Suppressor macrophage treated with lipopolysaccharide for 4 hours (primary cell): ENCODE measurements at regions not wholly inside any gene's neighbourhood (a gene's known extent, or its start where the extent isn't known, plus 50 kb on each side); places are given as distances from the start of the nearest gene placed in this dataset.

ENCODE experiments used
- DNase-seq: peaks from one replicate; pipeline ENCODE4 v3.0.0-alpha.2; 2020

DNA sequence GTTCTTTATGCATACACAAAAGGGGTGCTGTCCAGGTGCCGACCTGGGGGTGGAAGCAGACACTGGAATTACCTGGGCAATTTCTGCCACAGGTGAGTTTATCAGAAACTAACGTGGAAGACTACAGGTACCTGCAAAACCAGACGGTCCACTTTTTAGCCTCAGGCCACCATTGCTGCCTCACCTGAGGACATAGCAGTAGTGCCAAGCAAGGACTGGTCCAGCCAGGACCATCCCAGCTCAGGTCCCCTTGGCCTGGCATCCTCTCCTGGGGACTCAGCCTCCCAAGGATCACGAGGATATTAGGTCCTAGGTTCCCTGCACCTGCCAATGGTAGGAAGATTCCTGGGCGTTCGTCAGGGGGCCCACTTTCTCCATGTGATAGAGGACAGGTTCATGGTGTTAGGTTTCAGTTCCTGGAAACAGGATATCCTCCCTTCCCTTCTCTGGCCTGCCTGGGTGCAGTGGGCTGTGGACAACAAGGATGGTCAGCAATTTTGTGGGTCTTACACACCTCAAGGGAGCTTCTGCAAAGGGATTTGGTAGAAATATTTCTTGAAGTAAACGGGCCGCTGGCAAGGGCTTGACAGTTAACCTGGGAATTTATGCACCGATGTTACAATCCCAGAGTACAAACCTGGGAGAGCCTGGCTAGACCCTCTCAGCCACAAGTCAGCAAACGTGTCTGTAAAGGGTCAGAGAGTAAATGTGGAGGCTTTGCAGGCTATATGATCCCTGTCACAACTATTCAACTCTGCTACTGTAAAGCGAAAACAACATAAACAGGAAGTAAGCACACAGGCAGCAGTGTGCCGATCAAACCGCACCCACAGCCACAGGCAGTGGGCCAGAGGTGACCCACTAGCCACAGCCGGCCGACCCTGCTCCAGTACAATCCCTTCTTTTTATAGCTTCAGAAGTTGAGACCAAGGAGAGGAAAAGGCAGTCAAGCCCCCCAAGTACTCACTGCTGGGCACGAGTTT is 71.4 kb upstream of the RAB4A start:
- peak; percentile 70 for DNase-seq

DNA sequence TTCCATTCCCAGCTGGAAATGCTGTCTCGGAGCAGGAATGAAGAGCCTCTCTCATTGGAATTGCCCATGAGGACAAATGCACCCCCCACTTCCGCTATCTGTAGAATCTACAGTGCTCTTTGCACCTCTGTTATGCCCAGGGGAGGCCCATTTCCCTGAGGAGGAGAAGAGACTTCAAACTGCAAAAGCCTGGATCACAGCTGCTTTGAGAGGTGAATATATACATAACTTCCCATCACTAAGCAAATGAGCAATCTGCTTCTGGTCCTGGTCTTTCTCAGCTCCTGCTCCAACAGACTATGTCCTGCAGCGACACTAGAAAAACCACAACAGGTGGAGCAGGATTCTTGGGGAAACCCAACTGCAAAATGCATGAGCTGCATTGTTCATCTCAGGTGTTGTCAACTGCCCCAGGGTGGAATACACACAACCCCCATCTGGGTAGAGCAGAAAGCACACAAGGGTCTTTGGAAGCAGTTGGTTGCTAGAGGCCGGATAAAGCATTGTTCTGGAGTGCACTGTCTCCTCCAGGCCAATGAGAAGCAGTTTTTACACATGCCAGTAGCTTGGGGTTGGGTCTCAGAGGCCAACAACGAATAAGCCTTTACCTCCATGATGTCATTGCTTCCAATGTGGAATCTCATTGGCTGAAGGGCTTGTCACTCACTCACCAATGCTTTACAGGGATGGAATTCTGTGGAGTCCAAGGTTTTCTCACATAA is 67.7 kb upstream of the RAB4A start:
- DNase-seq, result peak; percentile 44

DNA sequence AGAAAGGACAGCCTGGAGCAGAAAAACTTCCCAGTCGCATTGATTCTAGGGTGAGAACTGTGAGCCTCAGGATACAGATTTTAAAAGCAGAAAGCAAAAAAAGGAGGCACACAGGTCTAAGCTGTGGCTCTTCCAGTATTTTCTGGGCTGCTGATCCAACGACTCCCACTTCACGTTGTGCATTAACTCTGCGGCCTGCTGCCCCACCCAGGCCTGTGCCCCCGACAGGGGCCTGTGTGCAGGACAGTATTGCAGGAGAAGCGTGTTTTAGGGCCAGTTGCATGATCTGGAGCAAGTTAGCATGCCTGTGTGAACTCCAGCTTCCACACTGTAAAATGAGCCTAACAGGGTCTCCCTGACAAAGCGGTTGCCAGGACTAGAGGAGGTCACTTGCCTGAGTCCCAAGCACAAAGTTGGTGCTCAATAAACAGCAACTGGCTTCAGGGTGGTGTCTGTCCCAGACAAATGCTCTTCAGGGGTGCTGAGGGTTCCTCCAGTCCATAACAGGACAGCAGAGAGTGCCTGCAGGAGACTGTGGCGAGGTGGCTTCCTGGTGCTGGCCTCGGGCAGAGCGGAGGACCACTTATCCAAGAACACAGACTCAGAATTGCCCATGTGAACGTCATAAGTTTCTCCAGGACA is 66.8 kb upstream of the RAB4A start:
- no peak for DNase-seq

DNA sequence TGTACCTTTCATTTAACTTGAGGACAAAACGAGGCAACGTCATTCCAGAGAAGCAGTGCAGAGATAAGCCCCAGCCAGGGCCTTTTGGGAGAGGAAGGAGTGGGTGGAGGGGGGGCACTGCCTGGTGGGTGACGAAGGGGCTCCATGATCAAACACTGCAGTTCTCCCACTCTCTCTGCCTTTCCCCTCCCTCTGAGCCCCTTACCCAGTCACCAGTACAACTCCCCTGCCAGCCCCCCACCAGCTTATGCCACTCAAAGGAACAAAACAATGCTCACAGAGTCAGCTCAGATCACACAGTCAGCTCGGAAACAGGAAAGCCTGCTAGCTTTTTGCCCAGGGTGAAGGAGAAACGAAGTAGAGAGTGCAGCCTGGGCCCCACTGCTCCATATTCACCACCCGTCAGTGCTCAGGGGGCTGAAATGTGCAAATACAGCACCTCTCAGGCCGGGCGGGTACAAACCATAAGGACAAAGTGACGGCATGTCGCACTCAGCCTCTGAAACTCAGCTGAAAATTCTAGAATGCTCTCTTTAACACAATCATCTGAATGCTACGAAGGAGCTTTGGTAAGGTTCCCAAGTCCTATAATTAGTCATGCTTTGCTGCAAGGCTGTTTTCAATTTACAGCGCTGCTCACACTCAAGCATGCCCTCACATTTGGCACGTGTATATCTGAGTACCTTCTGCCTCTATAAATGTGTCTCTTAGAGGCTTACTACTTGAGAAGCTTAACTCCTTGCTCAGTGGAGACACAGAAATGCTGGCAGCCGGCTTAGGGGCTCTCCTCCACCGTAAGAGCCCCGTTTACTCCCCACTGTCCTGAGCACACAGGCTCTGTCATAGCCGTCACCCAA is 65.8 kb upstream of the RAB4A start:
- DNase-seq, result no peak

DNA sequence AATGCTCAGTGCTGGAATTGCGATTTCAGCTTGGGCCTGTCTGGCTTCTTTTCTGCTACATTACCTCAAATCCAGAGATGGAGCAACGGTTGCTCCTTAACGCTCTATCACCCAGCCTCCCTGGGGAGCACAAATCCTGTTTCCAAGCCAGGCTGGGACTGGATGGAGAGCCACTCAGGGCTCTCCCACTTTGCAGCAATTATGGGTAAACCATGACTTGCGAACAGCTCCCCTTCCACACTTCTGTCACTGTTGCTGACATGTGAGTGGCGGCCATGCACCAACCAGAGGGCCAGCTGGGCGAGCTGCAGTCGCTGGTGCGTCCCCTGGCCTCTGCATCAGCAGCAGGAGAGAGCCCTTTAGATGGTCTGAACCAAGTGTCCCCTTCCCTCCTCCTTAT is 65.1 kb upstream of the RAB4A start:
- no peak for DNase-seq

DNA sequence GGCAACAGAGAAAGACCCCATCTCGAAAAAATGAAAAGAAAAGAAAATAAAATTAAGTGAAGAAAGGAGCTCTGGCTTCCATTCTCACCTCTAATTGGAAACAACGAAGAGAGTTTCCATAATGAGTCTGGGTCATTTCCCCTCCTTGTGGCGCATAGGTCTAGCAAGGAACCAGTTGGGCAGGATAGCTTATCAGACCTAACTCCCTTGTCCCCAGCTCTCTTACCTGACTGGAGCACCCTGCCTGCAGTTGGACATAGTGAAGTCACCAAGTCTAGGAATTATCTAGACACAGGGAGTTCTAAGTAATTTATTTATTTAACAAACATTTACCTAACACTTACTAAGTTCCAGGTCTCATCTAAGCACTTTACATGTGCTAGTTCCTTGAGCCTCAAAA is 63.0 kb upstream of the RAB4A start:
- no peak for DNase-seq

DNA sequence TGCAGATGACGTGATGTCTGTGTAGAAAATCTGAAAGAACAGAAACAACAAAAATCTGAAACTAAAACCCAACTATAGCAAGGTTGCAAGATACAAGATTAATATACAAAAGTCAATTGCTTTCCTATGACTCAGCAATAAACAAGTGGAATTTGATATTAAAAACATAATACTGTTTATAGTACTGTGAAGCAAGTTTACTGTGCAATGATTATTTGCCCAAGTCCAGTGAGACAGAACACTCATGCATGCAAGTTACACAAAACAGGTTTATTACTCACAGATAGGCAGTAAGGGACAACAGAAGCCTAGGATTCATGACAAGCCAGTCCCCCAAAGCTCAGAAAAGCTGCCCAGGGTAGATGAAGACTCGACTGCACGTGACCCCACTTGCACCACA is 62.4 kb upstream of the RAB4A start:
- no peak for DNase-seq

DNA sequence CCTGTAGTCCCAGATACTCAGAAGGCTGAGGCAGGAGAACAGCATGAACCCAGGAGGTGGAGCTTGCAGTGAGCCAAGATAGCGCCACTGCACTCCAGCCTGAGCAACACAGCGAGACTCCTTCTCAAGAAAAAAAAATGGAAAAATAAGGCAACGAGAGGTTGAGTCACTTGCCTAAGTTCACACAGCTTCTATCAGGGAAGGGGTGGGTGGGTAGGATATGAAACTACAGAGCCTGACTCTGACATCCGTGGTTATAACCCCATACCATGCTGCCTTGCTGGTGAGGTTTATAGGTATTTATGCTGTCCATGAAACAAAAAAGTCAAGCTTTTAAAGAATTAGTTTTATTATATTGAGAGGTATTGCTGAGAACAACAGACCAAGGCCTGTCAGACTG is 61.5 kb upstream of the RAB4A start:
- DNase-seq, result peak; percentile 58

DNA sequence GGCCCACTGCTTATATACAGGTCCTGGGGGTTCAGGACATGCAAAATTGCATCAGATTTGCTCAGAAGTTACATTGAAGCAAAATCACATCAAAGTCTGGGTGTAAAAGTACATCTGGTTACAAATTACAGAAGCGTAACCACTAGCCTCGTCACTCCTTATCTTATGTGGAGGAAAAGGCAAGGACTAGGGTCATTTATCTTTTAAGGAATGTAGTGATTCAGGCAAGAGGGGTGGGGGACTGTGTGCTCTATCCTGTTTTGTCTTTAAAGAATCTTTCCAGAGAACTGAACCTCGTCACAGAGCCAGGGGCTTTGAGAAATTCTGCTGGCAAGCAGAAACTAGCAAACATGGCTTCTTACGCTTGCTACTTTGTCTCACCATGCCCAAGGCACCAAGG is 61.1 kb upstream of the RAB4A start:
- DNase-seq, result no peak

DNA sequence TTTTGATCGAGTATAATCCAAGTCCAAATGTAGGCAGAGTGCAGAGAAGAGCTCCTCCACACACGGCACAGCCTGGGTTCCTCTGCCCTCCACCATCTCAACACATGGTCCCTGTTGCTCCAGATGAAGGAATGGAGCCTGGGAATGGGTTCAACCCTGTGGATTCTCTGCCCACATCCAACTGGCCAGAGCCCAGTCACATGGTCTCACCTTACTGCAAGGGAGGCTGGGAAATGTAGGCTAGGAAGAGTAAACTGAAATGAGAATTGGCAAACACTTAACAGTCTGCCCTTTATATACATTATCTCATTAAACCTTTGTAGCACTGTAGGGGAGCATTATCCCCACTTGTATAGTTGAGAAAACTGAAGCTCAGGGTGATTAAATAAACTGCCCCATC is 60.1 kb upstream of the RAB4A start:
- DNase-seq, result no peak

DNA sequence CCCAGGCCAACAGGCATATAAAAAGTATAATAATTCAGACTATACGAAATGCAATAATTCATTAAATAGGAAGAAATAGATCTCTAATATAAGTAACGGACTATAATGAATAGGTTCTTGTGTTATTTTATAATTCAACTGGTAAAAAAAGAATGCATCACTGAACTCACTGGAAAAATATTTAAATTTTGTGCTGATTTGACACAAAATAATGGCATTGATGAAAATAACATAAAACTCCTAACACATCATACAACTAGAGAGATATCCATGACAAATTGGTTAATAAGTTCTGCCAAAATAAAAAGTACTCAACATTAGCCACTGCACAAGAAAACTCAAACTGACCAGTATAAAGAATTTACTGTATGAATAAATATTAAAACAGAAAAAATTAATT is 57.1 kb upstream of the RAB4A start:
- no peak for DNase-seq

DNA sequence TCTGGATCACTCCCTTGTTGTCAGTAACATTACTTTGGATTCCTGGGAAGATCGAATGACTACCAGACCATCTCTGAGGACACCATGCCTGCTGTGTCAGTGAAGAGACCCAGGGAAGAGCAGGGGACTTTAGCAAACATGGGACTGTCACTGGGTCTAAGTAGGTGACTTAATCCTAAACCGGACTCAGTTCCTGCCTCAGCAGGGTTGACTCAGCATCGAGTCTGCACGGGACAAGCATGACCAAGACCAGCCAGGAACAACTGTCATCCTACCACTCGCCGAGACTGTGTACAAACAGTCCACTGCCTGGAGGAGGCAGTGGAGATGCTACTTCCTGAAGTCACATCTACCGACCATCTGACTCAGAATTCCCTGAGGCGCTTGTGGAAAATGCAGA is 53.2 kb upstream of the RAB4A start:
- peak; percentile 83 for DNase-seq

DNA sequence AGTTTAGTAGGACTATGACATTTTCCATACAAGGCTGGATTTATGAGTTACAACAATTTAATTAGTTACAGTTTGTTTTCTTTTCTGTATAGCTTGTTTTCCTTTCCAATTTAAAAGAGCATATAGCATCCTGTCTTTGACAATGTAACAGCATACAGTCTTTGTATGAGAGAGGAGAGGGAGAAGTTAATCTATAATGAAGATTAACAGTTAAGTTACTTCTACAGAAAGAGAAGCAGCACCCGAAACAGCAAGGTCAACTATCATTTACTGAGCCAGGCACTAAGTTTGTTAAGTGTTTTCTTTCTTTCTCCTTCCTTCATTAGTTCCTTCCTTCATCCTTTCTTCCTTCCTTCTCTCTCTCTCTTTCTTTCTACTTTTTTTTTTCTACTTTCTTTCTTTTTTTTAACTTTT is 52.3 kb upstream of the RAB4A start:
- no peak for DNase-seq

DNA sequence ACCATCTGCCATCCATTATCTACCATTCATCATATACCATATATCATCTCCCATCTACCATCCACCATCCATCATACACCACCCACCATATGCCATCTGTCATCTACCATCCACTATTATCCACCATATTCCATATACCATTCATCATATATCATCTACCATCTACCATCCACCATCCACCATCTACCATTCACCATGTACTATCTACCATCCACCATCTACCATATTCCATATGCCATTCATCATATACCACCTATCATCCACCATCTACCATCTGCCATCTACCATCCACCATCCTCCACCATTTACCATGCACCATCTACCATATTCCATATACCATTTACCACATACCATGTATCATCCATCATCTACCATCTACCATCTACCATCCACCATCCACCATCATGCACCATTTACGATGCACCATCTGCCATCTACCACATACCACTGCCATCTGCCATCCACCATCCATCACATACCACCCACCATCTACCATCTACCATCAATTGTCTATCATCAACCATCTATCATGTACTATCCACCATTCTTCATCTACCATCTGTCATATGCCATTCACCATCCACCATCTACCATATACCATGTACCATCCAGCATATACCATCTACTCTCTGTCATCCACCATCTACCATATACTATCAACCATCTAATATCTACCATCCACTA is 50.6 kb upstream of the RAB4A start:
- DNase-seq, result no peak

DNA sequence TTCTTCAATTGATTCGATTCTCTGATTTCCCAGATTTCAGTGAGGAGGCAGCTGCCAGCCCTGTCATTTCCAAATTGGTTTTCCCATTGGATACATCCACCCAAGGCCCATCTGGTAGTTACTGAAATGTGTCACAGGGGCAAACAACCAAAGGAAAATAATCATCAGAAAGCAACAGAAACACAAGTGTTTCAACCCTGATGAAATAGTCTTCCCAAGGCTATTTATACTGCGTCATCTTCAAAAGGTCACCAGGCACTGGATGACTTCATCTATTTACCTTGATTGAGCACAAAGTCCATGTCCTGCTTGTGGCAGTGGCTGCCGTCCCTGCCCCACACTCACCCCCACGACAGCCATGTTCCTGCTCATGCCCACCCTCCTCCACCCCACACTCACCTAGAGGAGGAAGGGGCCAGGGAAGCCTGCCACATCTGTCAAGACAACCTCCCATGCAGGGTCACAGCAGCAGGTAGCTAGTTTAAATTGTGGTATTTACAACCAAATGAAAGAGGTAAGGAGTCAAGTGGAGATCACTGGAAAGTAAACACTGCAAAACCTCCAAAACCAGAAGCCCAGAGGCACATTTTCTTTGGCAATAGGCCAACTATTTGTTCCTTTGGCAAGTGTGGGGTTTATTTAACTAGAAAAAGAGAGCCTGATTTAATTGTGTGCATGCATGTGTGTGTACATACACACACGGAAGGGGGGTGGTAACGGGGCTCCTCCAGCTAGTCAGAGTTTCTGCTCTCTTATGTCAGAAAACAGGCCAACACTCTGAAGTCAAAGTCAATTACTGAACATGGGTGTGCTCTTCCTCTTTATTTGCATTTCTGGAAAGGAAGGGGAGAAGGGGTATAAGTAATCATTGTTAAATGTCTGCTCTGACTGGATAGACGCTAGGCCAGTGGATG is 49.5 kb upstream of the RAB4A start:
- DNase-seq, result peak; percentile 26
